ENCODE measurements at regions not wholly inside any gene's neighbourhood (a gene's known extent, or its start where the extent isn't known, plus 50 kb on each side); places are given as distances from the start of the nearest gene placed in this dataset.

- TF ChIP-seq ZNF565 (CRISPR knock-in tag; conservative IDR thresholded peaks at IDR 0.05; ENCODE audit: low read depth): no peak
- no peak for TF ChIP-seq ZNF70 (CRISPR knock-in tag; IDR thresholded peaks at IDR 0.05)
- TF ChIP-seq ZFP30 (CRISPR knock-in tag; IDR thresholded peaks at IDR 0.05): no peak
- no peak for TF ChIP-seq CSRNP3 (CRISPR knock-in tag; IDR thresholded peaks at IDR 0.05)
- no peak for TF ChIP-seq ZC3H10 (CRISPR knock-in tag; IDR thresholded peaks at IDR 0.05)
- no peak for TF ChIP-seq TOX (CRISPR knock-in tag; IDR thresholded peaks at IDR 0.05; ENCODE audit: borderline replicate concordance)
- no peak for TF ChIP-seq GLIS3 (CRISPR knock-in tag; IDR thresholded peaks at IDR 0.05)
- no peak for TF ChIP-seq TSHZ2 (CRISPR knock-in tag; IDR thresholded peaks at IDR 0.05)
- no peak for TF ChIP-seq ZFP3 (CRISPR knock-in tag; IDR thresholded peaks at IDR 0.05)
- no peak for TF ChIP-seq OSR1 (CRISPR knock-in tag; IDR thresholded peaks at IDR 0.05)
- TF ChIP-seq, protein P1, sequence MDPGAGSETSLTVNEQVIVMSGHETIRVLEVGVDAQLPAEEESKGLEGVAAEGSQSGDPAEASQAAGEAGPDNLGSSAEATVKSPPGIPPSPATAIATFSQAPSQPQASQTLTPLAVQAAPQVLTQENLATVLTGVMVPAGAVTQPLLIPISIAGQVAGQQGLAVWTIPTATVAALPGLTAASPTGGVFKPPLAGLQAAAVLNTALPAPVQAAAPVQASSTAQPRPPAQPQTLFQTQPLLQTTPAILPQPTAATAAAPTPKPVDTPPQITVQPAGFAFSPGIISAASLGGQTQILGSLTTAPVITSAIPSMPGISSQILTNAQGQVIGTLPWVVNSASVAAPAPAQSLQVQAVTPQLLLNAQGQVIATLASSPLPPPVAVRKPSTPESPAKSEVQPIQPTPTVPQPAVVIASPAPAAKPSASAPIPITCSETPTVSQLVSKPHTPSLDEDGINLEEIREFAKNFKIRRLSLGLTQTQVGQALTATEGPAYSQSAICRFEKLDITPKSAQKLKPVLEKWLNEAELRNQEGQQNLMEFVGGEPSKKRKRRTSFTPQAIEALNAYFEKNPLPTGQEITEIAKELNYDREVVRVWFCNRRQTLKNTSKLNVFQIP (CRISPR knock-in tag; IDR thresholded peaks at IDR 0.05; ENCODE audit: borderline replicate concordance, low read depth): no peak
- no peak for TF ChIP-seq ARNTL (CRISPR knock-in tag; IDR thresholded peaks at IDR 0.05; ENCODE audit: borderline replicate concordance, low read depth)
- no peak for TF ChIP-seq ZNF8 (CRISPR knock-in tag; IDR thresholded peaks at IDR 0.05)
- TF ChIP-seq BACH2 (CRISPR knock-in tag; IDR thresholded peaks at IDR 0.05; ENCODE audit: borderline replicate concordance): no peak
- no peak for ATAC-seq
Observed at GRCh38 chr7:106472741-106473140, 188.0 kb upstream of the NAMPT start.

GRCh38 chr7:106471686-106472440, 187.1 kb upstream of the NAMPT start:
- ATAC-seq: no peak
- TF ChIP-seq CREB5 (CRISPR knock-in tag; IDR thresholded peaks at IDR 0.05; ENCODE audit: low read depth) (no peak), ZC3H10 (CRISPR knock-in tag; IDR thresholded peaks at IDR 0.05) (no peak), BACH2 (CRISPR knock-in tag; IDR thresholded peaks at IDR 0.05; ENCODE audit: borderline replicate concordance) (no peak), GLIS3 (CRISPR knock-in tag; IDR thresholded peaks at IDR 0.05) (no peak), RARB (CRISPR knock-in tag; IDR thresholded peaks at IDR 0.05) (no peak), OSR1 (CRISPR knock-in tag; IDR thresholded peaks at IDR 0.05) (no peak), TSHZ2 (CRISPR knock-in tag; IDR thresholded peaks at IDR 0.05) (no peak), CSDC2 (CRISPR knock-in tag; IDR thresholded peaks at IDR 0.05) (no peak), CSRNP3 (CRISPR knock-in tag; IDR thresholded peaks at IDR 0.05) (no peak), ZNF8 (CRISPR knock-in tag; IDR thresholded peaks at IDR 0.05) (no peak)
- TF ChIP-seq, protein P1 (CRISPR knock-in tag; IDR thresholded peaks at IDR 0.05; ENCODE audit: borderline replicate concordance, low read depth): no peak

All from SK-N-SH treated with all-trans-retinoic acid at 6 μM for 48 hours (cell line).